GM19397 (cell line): ENCODE measurements at regions not wholly inside any gene's neighbourhood (a gene's known extent, or its start where the extent isn't known, plus 50 kb on each side); places are given as distances from the start of the nearest gene placed in this dataset.
"Not testable (repeated sequence)": the region's sequence is repeated elsewhere in the genome, so short reads cannot be mapped to it uniquely, and the experiment has no call there.

ENCODE experiments used
- ATAC-seq: cut with Tn5 transposase; IDR thresholded peaks from one replicate; pipeline ENCODE4 v1.9.1; 2021; ENCODE audit warnings: mild to moderate bottlenecking, moderate library complexity; ENCODE audit not compliant: unreplicated experiment

DNA sequence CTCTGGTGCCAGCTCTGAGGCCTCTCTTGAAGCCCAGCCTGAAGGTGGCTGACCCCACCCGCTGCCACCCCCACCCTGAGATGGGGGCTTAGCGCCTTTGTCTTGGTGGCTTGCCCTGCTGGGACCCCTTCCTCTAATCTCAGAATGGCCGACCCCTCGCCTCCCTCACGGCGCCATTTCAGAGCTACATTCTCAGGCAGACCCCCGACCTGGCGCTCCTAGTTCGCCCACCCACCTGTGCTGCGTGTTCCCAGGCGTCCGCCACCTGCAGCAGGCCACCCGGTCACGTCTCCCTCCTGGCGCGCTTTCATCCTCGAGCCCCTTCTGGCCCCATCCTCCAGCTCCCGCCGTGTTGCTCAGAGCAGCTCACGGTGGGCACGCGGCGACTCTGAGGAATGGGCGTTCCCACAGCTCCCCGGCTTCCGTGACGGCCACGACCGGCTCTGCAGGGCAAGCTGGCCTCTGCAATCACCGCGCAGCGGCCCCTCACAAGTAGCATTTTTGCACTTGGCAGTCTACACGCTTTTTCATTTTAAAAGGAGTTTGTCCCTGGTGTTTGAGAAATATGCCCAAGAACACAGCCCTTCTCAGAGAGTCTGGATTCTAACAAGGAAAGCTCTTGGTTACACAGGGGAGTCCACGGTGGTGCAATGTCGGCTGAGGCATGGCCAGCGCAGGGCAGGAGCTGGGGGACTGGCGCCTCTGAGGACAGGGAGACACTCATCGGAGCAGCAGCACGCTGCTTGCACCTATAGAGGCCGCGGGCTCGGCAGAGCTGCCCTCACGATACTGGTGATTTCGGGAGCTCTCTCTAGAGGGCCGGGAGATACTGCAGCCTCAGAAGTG is 105.7 kb upstream of the C14orf180 start:
- no peak for ATAC-seq

DNA sequence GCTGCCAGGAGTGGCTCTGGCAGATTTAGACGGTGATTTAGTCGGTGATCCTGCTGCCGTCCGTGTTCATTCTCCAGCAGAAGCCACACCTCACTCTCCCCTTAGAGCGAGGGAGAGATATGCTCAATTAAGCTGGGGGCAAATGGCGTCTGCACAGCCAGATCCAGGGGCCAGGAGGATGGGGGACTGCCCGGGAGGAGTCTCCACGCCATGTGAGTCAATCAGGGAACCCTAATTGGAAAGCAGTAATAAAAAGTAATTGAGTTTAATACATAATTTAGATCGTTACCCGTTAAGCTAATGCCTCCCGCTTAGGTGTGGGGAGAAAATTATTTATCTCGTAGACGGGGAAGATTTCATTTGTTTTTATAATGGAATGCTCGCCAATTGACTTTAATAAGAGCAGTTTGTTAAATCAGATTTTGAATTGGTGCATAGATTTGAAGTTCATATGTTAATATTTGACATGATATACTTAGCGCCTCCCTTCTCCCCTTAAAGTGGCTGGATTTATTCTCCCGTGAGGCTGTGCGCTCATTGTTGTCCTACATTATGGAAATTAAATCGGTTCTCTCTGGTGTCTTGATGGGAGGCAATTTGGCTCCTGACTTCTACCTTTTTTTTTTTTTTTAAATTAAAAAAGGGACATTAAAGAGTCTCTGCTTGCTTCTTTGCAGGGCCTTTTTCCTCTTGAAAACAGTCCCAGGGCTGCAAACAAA is 104.9 kb upstream of the C14orf180 start:
- no peak for ATAC-seq

DNA sequence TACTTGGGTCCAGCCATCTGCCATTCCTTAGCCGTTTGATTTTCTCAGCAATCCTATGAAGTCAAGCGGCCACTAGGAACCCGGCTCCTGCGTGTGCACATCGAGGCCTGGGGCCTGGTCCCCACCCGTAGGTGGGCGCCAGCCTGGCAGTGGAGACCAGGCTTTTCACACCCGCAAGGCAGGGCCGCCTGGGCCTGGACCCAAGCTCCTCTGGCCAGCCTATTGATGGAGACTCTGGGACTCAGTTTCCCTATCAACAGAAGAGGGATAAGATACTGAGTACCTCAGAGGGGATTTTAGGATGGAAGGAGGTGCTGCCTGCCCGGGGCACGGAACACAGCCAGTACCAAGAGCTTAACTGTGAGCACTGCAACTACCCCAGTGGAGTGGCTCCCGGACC is 104.3 kb upstream of the C14orf180 start:
- ATAC-seq = no peak

DNA sequence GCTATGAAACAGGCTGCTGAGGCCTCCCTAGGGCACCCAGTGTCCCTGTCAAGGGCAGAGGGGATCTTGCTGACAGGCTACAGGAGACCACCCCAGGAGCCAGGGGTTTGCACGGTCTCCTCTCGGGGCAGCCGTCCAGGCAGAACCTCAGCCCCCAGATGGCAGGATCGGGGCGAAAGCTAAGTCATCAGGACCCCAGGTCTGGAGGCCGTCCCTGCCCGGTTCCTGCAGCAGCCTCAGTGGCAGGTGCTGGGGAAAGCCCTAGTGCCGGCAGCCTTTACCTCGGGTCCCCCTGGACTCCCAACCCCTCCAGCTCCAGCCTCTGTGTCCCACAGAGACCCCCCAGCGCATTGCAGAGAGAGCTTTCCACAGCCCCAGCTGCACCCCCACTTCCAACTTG is 103.8 kb upstream of the C14orf180 start:
- ATAC-seq = no peak

DNA sequence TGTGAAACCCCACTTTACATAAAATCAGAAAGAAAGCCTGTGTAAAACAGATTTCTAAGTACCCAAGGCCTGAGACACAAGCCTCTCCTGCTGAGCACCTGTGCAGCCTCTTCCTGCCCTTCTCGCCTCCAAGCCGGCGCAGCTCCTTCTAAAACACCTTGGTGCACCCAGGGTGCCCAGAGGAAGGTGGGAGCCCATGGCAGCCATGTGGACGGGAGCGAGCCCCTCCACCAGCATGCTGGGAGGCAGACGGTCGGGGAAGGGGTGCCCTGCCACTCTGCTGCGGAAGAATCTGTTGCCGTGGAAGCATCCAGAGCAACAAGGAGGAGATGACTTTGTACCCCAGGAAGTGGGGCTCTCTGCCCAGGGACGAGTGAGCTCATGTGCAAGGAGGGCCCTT is 103.1 kb upstream of the C14orf180 start:
- no peak for ATAC-seq

DNA sequence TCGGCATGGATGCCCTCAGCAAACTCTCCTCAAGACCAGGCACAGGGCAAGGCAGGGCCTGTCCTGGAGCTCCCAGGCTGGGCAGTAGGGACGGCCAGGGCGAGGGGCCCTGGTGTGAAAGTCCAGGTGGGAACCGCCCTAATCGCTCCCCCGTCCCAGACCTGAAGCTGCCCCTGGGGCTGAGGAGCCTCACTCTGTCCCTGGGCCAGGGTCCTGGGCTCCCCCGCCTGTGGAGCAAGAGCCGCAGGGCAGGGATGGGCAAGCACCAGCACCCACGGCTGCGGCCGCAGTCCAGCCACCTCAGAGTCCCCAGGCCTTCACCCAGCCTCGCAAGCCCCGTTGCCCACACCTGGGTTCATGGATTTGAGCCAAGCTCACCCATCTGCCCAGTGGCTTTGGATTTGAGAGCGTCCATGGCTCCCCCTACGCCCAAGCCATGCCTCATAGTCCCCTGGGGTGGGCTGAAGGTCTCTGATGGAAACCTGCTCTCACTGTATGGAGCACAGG is 102.4 kb upstream of the C14orf180 start:
- no peak for ATAC-seq

DNA sequence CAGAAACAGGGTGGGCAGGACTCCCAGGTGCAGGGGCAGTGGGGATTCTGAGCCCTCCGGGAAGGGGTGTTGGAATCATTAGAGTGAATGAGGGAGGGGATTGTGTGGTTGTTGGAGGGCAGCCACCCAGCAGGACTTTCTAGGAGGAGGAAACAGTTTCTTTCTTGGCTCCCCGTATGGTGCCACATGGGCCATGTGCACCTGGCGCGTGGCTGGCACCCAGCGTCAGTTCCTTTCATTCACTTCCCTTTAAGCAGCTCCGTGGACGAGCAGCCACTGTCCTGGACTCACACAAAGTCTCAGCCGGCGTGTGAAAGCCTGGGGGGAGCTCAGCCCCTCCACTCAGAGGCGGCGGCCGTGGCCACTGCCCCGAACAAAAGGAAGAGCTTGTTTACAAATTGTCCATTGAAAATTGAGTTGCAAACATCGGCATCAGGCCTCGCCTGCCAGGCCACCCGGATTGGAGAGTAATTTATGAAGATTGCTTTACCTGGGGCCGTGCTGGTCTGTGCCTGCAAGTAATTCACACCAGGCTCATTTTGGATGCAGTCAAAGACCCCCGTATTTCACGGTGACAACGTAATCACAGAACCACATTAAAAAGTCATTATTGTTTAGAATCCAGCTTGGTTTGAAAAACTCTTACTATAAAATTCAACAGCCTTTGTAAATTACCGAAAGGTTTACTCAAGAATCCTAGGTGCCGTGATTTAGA is 101.7 kb upstream of the C14orf180 start:
- ATAC-seq = no peak

DNA sequence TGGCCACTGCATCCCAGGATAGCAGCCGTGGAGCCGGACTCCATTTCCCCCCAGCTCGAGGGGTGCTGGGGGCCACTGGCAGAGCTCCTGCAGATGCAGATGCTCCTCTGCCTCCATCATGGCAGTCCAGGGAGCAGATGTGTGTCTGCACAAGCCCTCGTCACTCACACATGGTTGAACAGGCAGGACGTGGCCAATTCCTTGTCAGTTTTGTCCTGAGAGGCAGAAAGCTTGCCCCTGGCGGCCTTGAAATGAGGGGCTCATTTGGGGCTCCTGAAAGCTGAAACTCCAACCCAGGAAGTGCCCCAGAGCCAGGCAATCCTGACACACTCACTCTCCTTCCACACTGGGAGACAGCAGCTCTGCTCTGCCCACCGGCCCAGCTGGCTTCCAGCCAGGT is 100.9 kb upstream of the C14orf180 start:
- ATAC-seq = no peak

DNA sequence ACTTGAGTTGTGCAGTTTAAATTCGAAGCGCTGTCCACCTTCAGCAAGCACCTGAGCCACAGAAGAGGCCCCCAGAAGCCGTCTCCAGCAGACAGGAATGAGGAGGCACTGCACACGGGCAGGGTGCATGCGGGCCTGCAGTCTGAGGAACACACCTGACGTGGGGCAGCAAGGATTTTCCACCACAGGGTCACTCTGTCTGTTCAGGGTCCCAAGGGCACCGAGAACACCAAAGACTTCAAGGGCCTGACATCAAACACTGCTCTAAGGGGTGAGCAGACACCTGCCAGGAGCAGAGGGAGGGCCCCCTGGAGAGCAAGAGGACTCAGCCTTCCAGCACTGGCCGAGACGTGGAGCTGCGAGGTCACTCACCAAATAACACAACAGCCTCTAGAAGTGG is 99.7 kb upstream of the C14orf180 start:
- ATAC-seq = no peak

DNA sequence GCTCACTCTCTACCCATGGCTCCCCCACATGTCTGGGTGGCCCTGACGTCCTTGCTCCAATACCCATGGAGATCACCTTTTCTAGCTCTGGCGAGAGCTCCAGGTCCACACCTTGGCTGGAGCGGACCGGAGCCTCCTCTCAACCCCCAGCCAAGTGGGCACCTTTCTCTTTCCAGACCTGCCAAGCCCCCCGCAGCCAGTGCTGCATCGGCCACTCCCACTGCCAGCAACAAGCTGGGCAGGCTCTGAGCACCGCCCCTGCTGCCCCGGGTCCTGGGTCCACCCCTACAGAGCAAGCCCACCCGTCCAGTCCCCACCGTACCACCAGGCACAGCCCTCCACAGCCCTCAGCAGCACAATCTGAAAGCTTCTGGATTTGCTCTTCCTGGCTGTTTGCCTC is 98.2 kb upstream of the C14orf180 start:
- no peak for ATAC-seq

DNA sequence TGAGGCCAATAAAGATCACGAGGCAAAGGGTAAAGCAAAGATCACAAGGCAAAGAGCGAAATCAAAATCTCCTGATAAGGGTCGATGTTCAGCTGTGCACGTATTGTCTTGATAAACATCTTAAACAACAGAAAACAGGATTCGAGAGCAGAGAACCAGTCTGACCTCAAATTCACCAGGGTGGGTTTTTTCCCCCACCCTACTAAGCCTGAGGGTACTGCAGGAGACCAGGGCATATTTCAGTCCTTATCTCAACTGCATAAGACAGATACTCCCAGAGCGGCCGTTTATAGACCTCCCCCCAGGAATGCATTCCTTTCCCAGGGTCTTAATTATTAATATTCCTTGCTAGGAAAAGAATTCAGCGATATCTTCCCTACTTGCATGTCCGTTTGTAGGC is 97.5 kb upstream of the C14orf180 start:
- ATAC-seq = not testable (repeated sequence)

DNA sequence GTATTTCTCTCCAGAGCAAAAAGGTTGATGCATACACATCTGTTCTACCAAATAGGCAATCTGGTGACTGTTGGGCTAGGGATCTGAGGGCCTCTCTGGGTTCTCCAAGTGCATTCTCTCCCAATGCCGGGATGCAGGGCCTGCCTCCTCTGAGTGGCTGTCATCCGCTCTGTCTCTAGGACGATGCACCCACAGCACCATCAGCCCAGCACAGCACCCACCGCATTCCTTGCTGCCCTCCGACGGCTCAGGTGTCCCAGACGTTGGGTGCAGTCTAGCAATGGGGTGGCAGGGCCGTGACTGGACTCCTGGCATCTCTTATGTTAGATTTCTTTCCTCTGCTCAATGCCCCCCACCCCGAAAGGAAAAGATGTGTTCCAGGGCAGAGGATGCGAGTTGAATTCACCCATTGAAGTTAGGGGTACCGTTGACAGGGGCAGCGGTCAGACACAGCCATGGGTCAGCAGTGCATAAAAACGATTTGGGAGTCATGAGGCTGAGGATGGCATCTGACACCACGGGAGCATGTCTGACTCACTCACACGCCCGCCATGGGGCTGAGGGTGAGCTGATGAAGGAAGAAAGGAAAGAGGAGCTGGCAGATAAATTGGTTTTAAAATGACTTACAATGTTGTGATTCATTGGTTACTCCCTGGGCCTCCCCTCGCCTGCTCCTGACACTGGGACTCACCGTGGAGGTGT is 93.2 kb upstream of the C14orf180 start:
- no peak for ATAC-seq

DNA sequence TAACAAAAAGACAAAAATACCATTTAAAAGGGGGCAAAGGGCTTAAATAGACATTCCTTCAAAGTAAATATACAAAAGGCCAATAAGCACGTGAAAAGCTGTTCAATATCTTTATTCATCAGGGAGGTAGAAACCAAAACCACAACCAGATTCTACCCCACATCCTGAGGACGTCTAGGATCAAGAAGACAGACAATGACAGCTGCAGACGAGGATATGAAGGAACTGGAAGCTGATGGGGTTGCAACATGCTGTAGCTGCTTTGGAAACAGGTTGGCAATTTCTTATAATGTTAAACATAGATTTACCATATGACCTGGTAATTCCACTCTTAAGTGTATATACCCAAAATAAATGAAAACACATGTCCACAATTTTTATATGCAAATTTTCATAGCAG is 85.1 kb upstream of the C14orf180 start:
- ATAC-seq = no peak

DNA sequence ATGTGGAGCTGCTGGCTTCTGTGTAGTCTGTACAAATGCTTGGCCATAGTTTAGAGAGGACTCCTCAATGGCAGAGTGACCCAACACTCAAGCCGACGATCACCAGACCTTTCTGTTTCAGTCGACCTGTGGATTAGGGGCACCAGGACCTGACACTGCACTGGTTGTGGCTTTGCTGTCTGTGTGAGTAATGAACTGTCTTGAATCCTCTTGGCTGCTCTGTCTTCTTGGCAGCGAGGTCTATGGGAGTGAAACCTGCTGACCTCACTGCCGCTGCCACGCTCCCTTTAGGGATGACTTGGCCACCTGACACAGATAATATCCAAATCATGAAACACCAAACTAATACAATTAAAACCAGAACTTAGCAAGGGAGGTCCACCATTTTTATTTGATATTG is 83.5 kb upstream of the C14orf180 start:
- ATAC-seq = no peak

DNA sequence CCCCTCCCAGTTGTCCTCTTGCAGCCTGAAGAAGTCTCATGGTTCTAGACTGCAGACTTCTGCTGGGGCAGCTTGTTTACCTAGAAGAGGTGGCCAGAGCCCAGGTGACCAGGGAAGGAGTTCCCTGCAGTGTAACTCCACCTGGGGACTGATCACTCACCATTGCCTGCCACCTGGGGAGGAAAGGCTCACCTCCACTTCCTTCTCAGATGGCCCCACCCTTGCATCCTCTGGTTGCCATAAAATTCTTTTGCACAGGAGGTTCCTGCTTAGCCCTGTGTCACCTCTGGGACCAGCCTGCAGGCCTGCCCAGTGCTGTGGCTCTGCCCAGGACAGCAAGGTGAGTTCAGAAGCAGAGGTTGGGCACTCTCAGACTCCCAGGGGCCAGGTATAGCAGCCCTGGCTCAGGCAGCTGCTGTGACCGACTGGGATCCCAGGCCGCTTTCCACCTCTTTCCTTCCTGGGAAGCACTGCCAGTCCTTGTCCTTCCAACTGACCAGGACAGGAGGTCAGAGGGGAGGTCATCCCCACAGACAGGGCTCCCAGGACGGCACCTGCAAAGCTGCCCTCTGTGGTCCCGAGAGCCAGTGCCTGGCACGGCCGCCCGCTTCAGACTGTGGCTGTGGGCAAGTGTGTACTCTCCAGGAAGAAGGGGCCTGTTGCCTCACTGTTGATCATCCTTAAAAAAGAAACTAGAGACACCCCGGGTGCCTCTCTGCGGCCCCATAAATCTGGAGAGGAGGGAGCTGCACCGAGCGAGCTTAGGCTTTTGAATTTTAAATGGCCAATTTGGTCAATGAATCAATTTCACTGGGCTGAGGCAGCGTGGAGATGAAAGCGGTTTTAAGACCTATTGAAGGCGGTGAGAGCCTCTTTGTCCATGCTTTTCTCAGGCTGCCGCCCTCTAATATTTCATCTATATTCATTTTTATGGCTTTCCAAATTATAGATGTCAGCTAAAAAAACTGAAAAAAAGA is 79.5 kb upstream of the C14orf180 start:
- ATAC-seq = no peak

DNA sequence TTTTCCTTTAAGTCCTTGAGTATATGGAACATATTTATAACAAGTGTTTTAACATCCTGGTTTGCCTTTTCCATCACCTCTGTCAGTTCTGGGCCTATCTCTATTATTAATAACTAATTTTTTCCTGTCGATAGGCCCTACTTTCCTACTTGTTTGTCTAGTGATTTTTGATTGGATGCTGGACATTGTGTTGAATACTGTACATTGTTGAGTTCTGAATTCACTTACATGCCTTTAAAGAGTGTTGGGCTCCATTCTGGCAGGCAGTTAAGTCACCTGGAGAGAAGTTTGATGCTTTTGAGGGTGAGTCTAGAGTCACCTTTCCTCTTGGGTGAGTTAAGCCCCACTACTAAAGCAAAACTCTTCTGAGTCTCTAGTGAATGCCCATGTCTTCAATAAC is 77.5 kb upstream of the C14orf180 start:
- no peak for ATAC-seq

DNA sequence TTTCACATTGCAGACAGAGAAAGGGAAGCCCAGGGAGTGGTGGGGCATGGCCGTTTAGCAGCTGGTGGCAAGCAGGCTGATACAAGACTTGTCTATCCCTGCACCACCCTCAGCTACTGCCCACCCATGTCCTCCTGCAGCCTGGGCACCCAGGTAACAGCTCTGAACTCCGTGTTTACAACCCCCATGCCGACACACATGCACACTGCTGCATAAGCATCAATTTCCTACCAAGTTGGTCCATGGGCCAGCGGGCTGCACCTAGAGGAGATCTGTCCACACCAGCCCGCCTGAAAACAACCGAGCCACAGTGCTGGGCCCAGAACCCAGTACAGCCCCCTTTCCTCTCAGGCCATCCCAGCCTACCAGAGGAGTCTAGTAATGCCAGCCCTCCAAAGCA is 75.9 kb upstream of the C14orf180 start:
- ATAC-seq = no peak

DNA sequence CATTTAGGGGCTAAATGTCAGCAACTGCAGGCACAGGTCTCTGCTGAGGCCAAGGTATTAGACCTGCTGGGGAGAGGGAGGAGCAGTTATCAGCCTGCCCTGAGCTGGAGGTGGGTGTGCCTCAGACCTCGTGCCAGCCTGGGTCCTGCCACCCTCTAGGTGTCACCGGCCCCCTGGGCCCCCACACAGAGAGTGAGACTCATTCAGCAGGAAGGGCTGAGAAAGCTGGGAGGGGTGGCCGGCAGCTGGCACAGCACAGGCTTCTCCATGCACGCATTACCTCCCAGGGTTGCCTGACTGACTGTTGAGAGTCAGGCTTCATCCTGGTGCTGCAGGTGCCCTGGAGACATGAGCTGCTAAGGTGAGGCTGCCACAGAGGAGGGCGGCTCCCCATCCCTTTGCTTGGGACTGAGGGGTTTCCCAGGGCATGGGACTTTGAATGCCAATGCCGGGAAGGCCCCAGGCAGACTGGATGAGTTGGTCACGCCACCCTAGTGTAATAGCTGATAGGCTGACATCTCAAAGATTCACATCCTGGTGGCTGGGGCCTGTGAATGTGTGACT is 75.3 kb upstream of the C14orf180 start:
- ATAC-seq = no peak
